ENCODE measurements at regions not wholly inside any gene's neighbourhood (a gene's known extent, or its start where the extent isn't known, plus 50 kb on each side); places are given as distances from the start of the nearest gene placed in this dataset.

DNA sequence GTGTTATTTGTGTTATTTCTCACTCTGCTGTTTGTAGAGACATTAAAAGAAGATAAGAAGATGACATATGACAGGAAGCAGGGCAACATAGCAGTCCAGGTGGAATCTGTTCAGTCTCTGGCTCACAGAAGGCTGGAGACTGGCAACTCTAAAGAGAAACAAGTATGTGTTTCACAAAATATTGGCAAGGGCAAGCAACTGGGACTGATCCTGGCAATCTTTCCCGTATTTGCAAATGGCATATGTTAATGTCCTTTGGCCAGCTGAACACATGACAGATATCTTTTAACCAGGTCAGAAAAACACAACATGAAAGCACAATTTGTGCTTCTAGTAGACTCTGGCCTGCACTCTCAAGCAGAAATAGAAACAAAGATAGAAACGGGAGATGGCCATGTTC is 1354.1 kb upstream of the EPHA6 start:
- TF ChIP-seq YY1 (IDR thresholded peaks at IDR 0.05; ENCODE audit: insufficient read depth, insufficient read length) = no peak
- no peak for TF ChIP-seq SUZ12 (IDR thresholded peaks at IDR 0.05; ENCODE audit: extremely low read depth, insufficient read depth, insufficient read length)
